ENCODE measurements at regions not wholly inside any gene's neighbourhood (a gene's known extent, or its start where the extent isn't known, plus 50 kb on each side); places are given as distances from the start of the nearest gene placed in this dataset.

GRCh38 chr13:84430015-84430414 lies 547.7 kb upstream of the SLITRK1 start:
- DNase-seq (ENCODE audit: low read depth), result peak; percentile 67
- no peak overlapping the region for H3K4me3 ChIP-seq (ENCODE audit: low read depth, low read length)
- no peak for TF ChIP-seq CTCF (IDR thresholded peaks at IDR 0.05; ENCODE audit: insufficient read depth, low read length)

GRCh38 chr13:84418041-84418440 lies 535.8 kb upstream of the SLITRK1 start:
- H3K4me3 ChIP-seq (ENCODE audit: low read depth, low read length), result no peak overlapping the region
- no peak for TF ChIP-seq CTCF (IDR thresholded peaks at IDR 0.05; ENCODE audit: insufficient read depth, low read length)
- no peak for DNase-seq (ENCODE audit: low read depth)

- H3K4me3 ChIP-seq (ENCODE audit: low read depth, low read length), result no peak overlapping the region
- peak; percentile 52 for DNase-seq (ENCODE audit: low read depth)
- no peak for TF ChIP-seq CTCF (IDR thresholded peaks at IDR 0.05; ENCODE audit: insufficient read depth, low read length)
Observed at GRCh38 chr13:84417416-84417815, 535.1 kb upstream of the SLITRK1 start.

GRCh38 chr13:84413016-84413415 lies 530.7 kb upstream of the SLITRK1 start:
- no peak for TF ChIP-seq CTCF (IDR thresholded peaks at IDR 0.05; ENCODE audit: insufficient read depth, low read length)
- no peak for DNase-seq (ENCODE audit: low read depth)
- H3K4me3 ChIP-seq (ENCODE audit: low read depth, low read length), result no peak overlapping the region

- H3K4me3 ChIP-seq (ENCODE audit: low read depth, low read length), result no peak overlapping the region
- no peak for TF ChIP-seq CTCF (IDR thresholded peaks at IDR 0.05; ENCODE audit: insufficient read depth, low read length)
- peak; percentile 39 for DNase-seq (ENCODE audit: low read depth)
Observed at GRCh38 chr13:84405286-84405685, 523.0 kb upstream of the SLITRK1 start.

GRCh38 chr13:84400706-84401105 lies 518.4 kb upstream of the SLITRK1 start:
- no peak for TF ChIP-seq CTCF (IDR thresholded peaks at IDR 0.05; ENCODE audit: insufficient read depth, low read length)
- DNase-seq (ENCODE audit: low read depth), result peak; percentile 86
- H3K4me3 ChIP-seq (ENCODE audit: low read depth, low read length), result no peak overlapping the region

GRCh38 chr13:84399320-84400085 lies 517.2 kb upstream of the SLITRK1 start:
- H3K4me3 ChIP-seq (ENCODE audit: low read depth, low read length), result no peak overlapping the region
- no peak for DNase-seq (ENCODE audit: low read depth)
- TF ChIP-seq CTCF (IDR thresholded peaks at IDR 0.05; ENCODE audit: insufficient read depth, low read length), result no peak

Data from fibroblast of the aortic adventitia (primary cell).